ENCODE measurements at regions not wholly inside any gene's neighbourhood (a gene's known extent, or its start where the extent isn't known, plus 50 kb on each side); places are given as distances from the start of the nearest gene placed in this dataset.

DNA sequence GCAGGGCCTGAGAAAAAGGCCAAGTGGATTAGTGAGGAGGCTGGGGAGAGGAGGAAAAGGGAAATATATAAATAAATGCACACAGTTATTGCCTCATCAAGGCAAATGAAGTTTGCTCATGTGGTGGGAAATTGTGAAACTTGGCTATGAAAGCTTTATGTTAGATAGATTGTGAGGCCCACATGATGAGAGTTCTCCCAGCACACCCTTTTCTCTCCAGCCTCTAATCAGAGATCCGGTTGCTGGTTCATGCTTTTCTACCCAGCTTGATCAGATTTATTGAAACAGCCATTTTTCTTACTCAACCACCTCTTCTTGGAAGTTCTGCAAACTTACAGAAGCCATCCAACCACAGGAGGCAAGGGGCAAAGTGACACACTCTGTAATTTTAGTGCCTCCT is 125.8 kb upstream of the KLF4 start:
- H3K14ac ChIP-seq (ENCODE audit: insufficient read depth, low read length), result no peak overlapping the region
- Mint-ChIP-seq H3K4me3 (no peak overlapping the region), H3K9me3 (no peaks in the 10 kb centered on the region; a peak in 1 of 5 replicates), H3K27ac (no peak overlapping the region), H3K36me3 (ENCODE audit: insufficient read depth in 1 of 3, low read depth in 3 of 3) (no peaks in the 10 kb centered on the region), H3K4me1 (no peaks in the 10 kb centered on the region; a peak in 1 of 4 replicates), H3K27me3 (ENCODE audit: low read depth) (peaks cover 3% of the 10 kb centered on the region; the same call in 1 of the 2 replicates)
- no peak overlapping the region for H3T11ph ChIP-seq (ENCODE audit: low read length)
- no peak overlapping the region for H3K18ac ChIP-seq (ENCODE audit: insufficient read length, low read depth, low read length)
- H3K27me3 ChIP-seq (ENCODE audit: insufficient read depth, low read length), result no peaks in the 10 kb centered on the region
- no peaks in the 10 kb centered on the region for H3K4me1 ChIP-seq (ENCODE audit: insufficient read depth, low read length)
- no peak overlapping the region for H2AK5ac ChIP-seq (ENCODE audit: insufficient read length, low read length)
- H2BK15ac ChIP-seq (ENCODE audit: low read depth, low read length), result no peak overlapping the region
- H4K5ac ChIP-seq (ENCODE audit: insufficient read length, low read depth, low read length), result no peak overlapping the region
- H4K91ac ChIP-seq (ENCODE audit: insufficient read length, low read depth, low read length), result no peak overlapping the region
- H2BK20ac ChIP-seq (ENCODE audit: low read depth, low read length, poor library complexity, severe bottlenecking), result no peak overlapping the region
- DNase-seq, result no peak
- no peaks in the 10 kb centered on the region for H3K79me1 ChIP-seq (ENCODE audit: insufficient read depth, low read depth, low read length, poor library complexity, severe bottlenecking)
- H3K27ac ChIP-seq (ENCODE audit: insufficient read length, low read depth, low read length), result no peak overlapping the region
- no peaks in the 10 kb centered on the region for H3K79me2 ChIP-seq (ENCODE audit: insufficient read depth, low read length)
- no peak for TF ChIP-seq CTCF (conservative IDR thresholded peaks at IDR 0.05)
- no peak overlapping the region for H3K23ac ChIP-seq (ENCODE audit: insufficient read length, low read depth, low read length)
- H2BK120ac ChIP-seq (ENCODE audit: low read depth, low read length, poor library complexity, severe bottlenecking), result no peak overlapping the region
- no CpG with 5 or more reads among the region's 1 CpG for WGBS (ENCODE audit: extremely low coverage, insufficient read length, low lambda C conversion rate)
- no peak overlapping the region for H3K4ac ChIP-seq (ENCODE audit: low read depth, low read length)
- H3K9ac ChIP-seq (ENCODE audit: extremely low read depth, insufficient read length, low read length), result no peak overlapping the region
- no peaks in the 10 kb centered on the region for H3K9me3 ChIP-seq (ENCODE audit: control insufficient read depth, low read depth, low read length)
- H2AFZ ChIP-seq (ENCODE audit: low read length), result no peak overlapping the region
- no peak overlapping the region for H2BK5ac ChIP-seq (ENCODE audit: insufficient read length, low read length)
- H2BK12ac ChIP-seq (ENCODE audit: insufficient read length, low read depth, low read length), result no peak overlapping the region
- H3K4me2 ChIP-seq (ENCODE audit: insufficient read depth, insufficient read length, low read length), result no peak overlapping the region
- H4K8ac ChIP-seq (replicated peaks; ENCODE audit: insufficient read length, low read depth, low read length), result no peak overlapping the region
- no peaks in the 10 kb centered on the region for H4K20me1 ChIP-seq (ENCODE audit: control insufficient read depth, insufficient read depth, insufficient read length)
- H3K23me2 ChIP-seq (ENCODE audit: insufficient read length, low read depth, low read length, poor library complexity, severe bottlenecking), result no peaks in the 10 kb centered on the region
- H3K56ac ChIP-seq (ENCODE audit: insufficient read length, low read depth, low read length), result no peak overlapping the region
